Tibial nerve (tissue), 4 donors: ENCODE measurements at regions not wholly inside any gene's neighbourhood (a gene's known extent, or its start where the extent isn't known, plus 50 kb on each side); places are given as distances from the start of the nearest gene placed in this dataset.

ENCODE experiments used
- DNase-seq, 2 donors: peaks; one replicate each; pipeline ENCODE4 v3.0.0-alpha.2; 2019; ENCODE audit warnings: low spot score in 2 of 2
- H3K27ac ChIP-seq, 4 donors: fragments of 200-600 bp; sonication (generic) in 3 of 4; one replicate each; pipeline ENCODE4 v1.5.1; 2017 to 2019; ENCODE audit warnings: mild to moderate bottlenecking in 1 of 4
- H3K27me3 ChIP-seq, 2 donors: fragments of 200-600 bp; sonication (generic) in 1 of 2; one replicate each; pipeline versions ENCODE4 v1.5.1 to v1.6.0; 2017 to 2019
- H3K36me3 ChIP-seq, 3 donors: fragments of 200-600 bp; sonication (generic); one replicate each; pipeline ENCODE4 v1.5.1; 2018 to 2019
- H3K4me1 ChIP-seq, 4 donors: fragments of 200-600 bp; sonication (generic) in 3 of 4; one replicate each; pipeline ENCODE4 v1.5.1; 2017 to 2019
- H3K4me3 ChIP-seq, 4 donors: fragments of 200-600 bp; sonication (generic) in 3 of 4; one replicate each; pipeline ENCODE4 v1.5.1; 2017 to 2019; ENCODE audit warnings: mild to moderate bottlenecking in 1 of 4, moderate library complexity in 1 of 4
- H3K9me3 ChIP-seq, 4 donors: fragments of 200-600 bp; sonication (generic) in 3 of 4; one replicate each; pipeline ENCODE4 v1.5.1; 2017 to 2019
- CTCF ChIP-seq, 5 experiments: fragments of 200-600 bp in 3 of 5; fragments of 450-650 bp in 2 of 5; sonication (generic) in 3 of 5; IDR thresholded peaks; one replicate each; pipeline ENCODE4 v1.5.1; 2016 to 2019; ENCODE audit warnings: antibody characterized with exemption in 5 of 5, mild to moderate bottlenecking in 3 of 5, moderate library complexity in 2 of 5
- EP300 ChIP-seq, 2 donors: sonication (generic); formaldehyde crosslinking; IDR thresholded peaks; one replicate each; pipeline ENCODE4 v1.6.1; 2017; ENCODE audit warnings: antibody characterized with exemption in 2 of 2, mild to moderate bottlenecking in 1 of 2
- POLR2A ChIP-seq, 2 donors: fragments of 450-650 bp; IDR thresholded peaks; one replicate each; pipeline ENCODE4 v1.6.1; 2017; ENCODE audit warnings: antibody characterized with exemption in 2 of 2, mild to moderate bottlenecking in 2 of 2, moderate library complexity in 2 of 2
- WGBS, 2 donors: methylation state at CpG; one replicate each; pipeline ENCODE4 v1.1.5; 2018; 5-methylcytosine and 5-hydroxymethylcytosine counted together

- Histone ChIP-seq H3K4me1 (no peaks in the 10 kb centered on the region), H3K36me3 (no peaks in the 10 kb centered on the region), H3K27ac (no peak overlapping the region), H3K9me3 (peaks cover 0 to 12% (median 0%) of the 10 kb centered on the region in 4 donors), H3K27me3 (peaks cover 0 to 25% of the 10 kb centered on the region in 2 donors), H3K4me3 (no peak overlapping the region)
- no peak for DNase-seq
- TF ChIP-seq POLR2A (IDR thresholded peaks at IDR 0.05) = no peak
- no peak for TF ChIP-seq CTCF (IDR thresholded peaks at IDR 0.05)
- no peak for TF ChIP-seq EP300 (IDR thresholded peaks at IDR 0.05)
- 77 to 79% methylated on average over 12 of the region's 12 CpGs for WGBS, 2 donors
Observed at GRCh38 chr11:31865606-31866300, 54.6 kb upstream of the PAX6 start.

- H3K9me3 ChIP-seq = peaks cover 0 to 12% (median 0%) of the 10 kb centered on the region in 4 donors
- H3K4me1 ChIP-seq = no peaks in the 10 kb centered on the region
- TF ChIP-seq POLR2A (IDR thresholded peaks at IDR 0.05) (no peak), EP300 (IDR thresholded peaks at IDR 0.05) (no peak), CTCF (IDR thresholded peaks at IDR 0.05) (no peak)
- DNase-seq = no peak
- peaks cover 0 to 6% of the 10 kb centered on the region in 2 donors for H3K27me3 ChIP-seq
- WGBS, 2 donors = 72 to 76% methylated on average over 7 of the region's 7 CpGs
- H3K27ac ChIP-seq = no peak overlapping the region
- H3K4me3 ChIP-seq = no peak overlapping the region
- no peaks in the 10 kb centered on the region for H3K36me3 ChIP-seq
Observed at GRCh38 chr11:31863170-31863832, 52.2 kb upstream of the PAX6 start.

GRCh38 chr11:31861011-31861410 lies 49.9 kb upstream of the PAX6 start:
- DNase-seq = no peak
- TF ChIP-seq CTCF (IDR thresholded peaks at IDR 0.05) = no peak
- TF ChIP-seq EP300 (IDR thresholded peaks at IDR 0.05) = no peak
- TF ChIP-seq POLR2A (IDR thresholded peaks at IDR 0.05) = no peak
- 80 to 82% methylated on average over 3 of the region's 3 CpGs for WGBS, 2 donors
- H3K36me3 ChIP-seq = no peaks in the 10 kb centered on the region
- H3K4me3 ChIP-seq = no peak overlapping the region
- no peaks in the 10 kb centered on the region for H3K9me3 ChIP-seq
- H3K4me1 ChIP-seq = no peaks in the 10 kb centered on the region
- H3K27ac ChIP-seq = no peak overlapping the region
- peaks cover 0 to 3% of the 10 kb centered on the region in 2 donors for H3K27me3 ChIP-seq
